ENCODE measurements at regions not wholly inside any gene's neighbourhood (a gene's known extent, or its start where the extent isn't known, plus 50 kb on each side); places are given as distances from the start of the nearest gene placed in this dataset.
"Not testable (repeated sequence)": the region's sequence is repeated elsewhere in the genome, so short reads cannot be mapped to it uniquely, and the experiment has no call there.

GRCh38 chr4:57971261-57971660 is 861.1 kb upstream of the IGFBP7 start:
- intact Hi-C loops (cut with DNase I): loop anchor here (5.0 kb wide), 1 partner anchor 1711 kb away; no protein-coding TSS in a partner anchor
- Histone ChIP-seq H3K4me1 (no peaks in the 10 kb centered on the region), H3K36me3 (no peaks in the 10 kb centered on the region), H3K4me3 (no peak overlapping the region), H3K9me3 (no peaks in the 10 kb centered on the region), H3K27me3 (no peaks in the 10 kb centered on the region), H3K27ac (no peak overlapping the region)
- TF ChIP-seq CTCF (IDR thresholded peaks at IDR 0.05): no peak
- no peak for TF ChIP-seq POLR2AphosphoS5 (IDR thresholded peaks at IDR 0.05; ENCODE audit: insufficient read depth in 1 of 2, low read depth in 1 of 2)
- DNase-seq (ENCODE audit: extremely low spot score in 2 of 2): no peak

GRCh38 chr4:57966987-57967760 is 857.0 kb upstream of the IGFBP7 start:
- no peak overlapping the region for H3K27ac ChIP-seq
- no peaks in the 10 kb centered on the region for H3K27me3 ChIP-seq
- no peak for TF ChIP-seq CTCF (IDR thresholded peaks at IDR 0.05)
- no peak for TF ChIP-seq POLR2AphosphoS5 (IDR thresholded peaks at IDR 0.05; ENCODE audit: insufficient read depth in 1 of 2, low read depth in 1 of 2)
- no peak for TF ChIP-seq POLR2A (IDR thresholded peaks at IDR 0.05)
- no peak overlapping the region for H3K4me3 ChIP-seq
- no peaks in the 10 kb centered on the region for H3K36me3 ChIP-seq
- H3K4me1 ChIP-seq: no peaks in the 10 kb centered on the region
- no peaks in the 10 kb centered on the region for H3K9me3 ChIP-seq
- no peak for DNase-seq (ENCODE audit: extremely low spot score in 2 of 2)
- intact Hi-C loops (cut with DNase I): no loop called here

GRCh38 chr4:57965431-57965830 is 855.2 kb upstream of the IGFBP7 start:
- H3K36me3 ChIP-seq; H3K27ac ChIP-seq; H3K4me1 ChIP-seq; H3K27me3 ChIP-seq; H3K9me3 ChIP-seq; H3K4me3 ChIP-seq; DNase-seq (ENCODE audit: extremely low spot score in 2 of 2); intact Hi-C loops (cut with DNase I): not testable (repeated sequence)

GRCh38 chr4:57945298-57945697 is 835.1 kb upstream of the IGFBP7 start:
- intact Hi-C loops (cut with DNase I): no loop called here
- TF ChIP-seq POLR2AphosphoS5 (IDR thresholded peaks at IDR 0.05; ENCODE audit: insufficient read depth in 1 of 2, low read depth in 1 of 2): no peak
- DNase-seq (ENCODE audit: extremely low spot score in 2 of 2): no peak
- Histone ChIP-seq H3K4me3 (no peak overlapping the region), H3K27ac (no peak overlapping the region), H3K36me3 (no peaks in the 10 kb centered on the region), H3K9me3 (no peaks in the 10 kb centered on the region), H3K27me3 (no peaks in the 10 kb centered on the region), H3K4me1 (no peaks in the 10 kb centered on the region)

GRCh38 chr4:57943682-57944081 is 833.5 kb upstream of the IGFBP7 start:
- no peak for DNase-seq (ENCODE audit: extremely low spot score in 2 of 2)
- Histone ChIP-seq H3K4me1 (no peaks in the 10 kb centered on the region), H3K27ac (no peak overlapping the region), H3K4me3 (no peak overlapping the region), H3K27me3 (no peaks in the 10 kb centered on the region), H3K36me3 (no peaks in the 10 kb centered on the region), H3K9me3 (no peaks in the 10 kb centered on the region)
- TF ChIP-seq CTCF (IDR thresholded peaks at IDR 0.05) (no peak), POLR2A (IDR thresholded peaks at IDR 0.05) (no peak), POLR2AphosphoS5 (IDR thresholded peaks at IDR 0.05; ENCODE audit: insufficient read depth in 1 of 2, low read depth in 1 of 2) (no peak)
- intact Hi-C loops (cut with DNase I): no loop called here

- intact Hi-C loops (cut with DNase I); H3K27ac ChIP-seq; H3K4me3 ChIP-seq; DNase-seq (ENCODE audit: extremely low spot score in 2 of 2); H3K4me1 ChIP-seq; H3K36me3 ChIP-seq; H3K9me3 ChIP-seq; H3K27me3 ChIP-seq: not testable (repeated sequence)
These were observed 827.1 kb upstream of the IGFBP7 start for GRCh38 chr4:57937326-57937725.
